ENCODE measurements at regions not wholly inside any gene's neighbourhood (a gene's known extent, or its start where the extent isn't known, plus 50 kb on each side); places are given as distances from the start of the nearest gene placed in this dataset.

- intact Hi-C loops (cut with micrococcal nuclease), result no loop called here
- ChIA-PET POLR2A (no interaction called here), CTCF (no interaction called here)
- ATAC-seq (ENCODE audit: low read depth), result no peak
- Mint-ChIP-seq H3K27me3 (peaks cover 10% of the 10 kb centered on the region), H3K9me3 (peaks cover 6% of the 10 kb centered on the region), H3K4me3 (no peak overlapping the region), H3K27ac (no peak overlapping the region), H3K36me3 (ENCODE audit: low read depth) (no peaks in the 10 kb centered on the region), H3K4me1 (no peaks in the 10 kb centered on the region)
- no peak for TF ChIP-seq CTCF (IDR thresholded peaks at IDR 0.05)
- no peak for DNase-seq
Observed at GRCh38 chr3:127464642-127465041, 125.9 kb downstream of the TPRA1 start.

GRCh38 chr3:127462111-127462655 is 128.3 kb downstream of the TPRA1 start:
- H3K9me3 Mint-ChIP-seq, result no peaks in the 10 kb centered on the region
- H3K4me3 Mint-ChIP-seq, result no peak overlapping the region
- H3K27me3 Mint-ChIP-seq, result peaks cover 30% of the 10 kb centered on the region
- TF ChIP-seq CTCF (IDR thresholded peaks at IDR 0.05), result no peak
- POLR2A ChIA-PET, result no interaction called here
- H3K4me1 Mint-ChIP-seq, result no peaks in the 10 kb centered on the region
- ATAC-seq (ENCODE audit: low read depth) (no peak), DNase-seq (no peak)
- CTCF ChIA-PET, result no interaction called here
- no peaks in the 10 kb centered on the region for H3K36me3 Mint-ChIP-seq (ENCODE audit: low read depth)
- no peak overlapping the region for H3K27ac Mint-ChIP-seq
- intact Hi-C loops (cut with micrococcal nuclease), result no loop called here

- ATAC-seq (ENCODE audit: low read depth) (no peak), DNase-seq (no peak)
- Mint-ChIP-seq H3K36me3 (ENCODE audit: low read depth) (no peaks in the 10 kb centered on the region), H3K27me3 (peaks cover 36% of the 10 kb centered on the region), H3K27ac (no peak overlapping the region), H3K4me1 (no peaks in the 10 kb centered on the region), H3K9me3 (no peaks in the 10 kb centered on the region), H3K4me3 (no peak overlapping the region)
- intact Hi-C loops (cut with micrococcal nuclease), result no loop called here
- TF ChIP-seq CTCF (IDR thresholded peaks at IDR 0.05), result no peak
- ChIA-PET CTCF (no interaction called here), POLR2A (no interaction called here)
Observed at GRCh38 chr3:127461286-127461910, 129.1 kb downstream of the TPRA1 start.

- TF ChIP-seq CTCF (IDR thresholded peaks at IDR 0.05), result no peak
- Mint-ChIP-seq H3K4me3 (no peak overlapping the region), H3K4me1 (peaks cover 4% of the 10 kb centered on the region), H3K27ac (no peak overlapping the region), H3K36me3 (ENCODE audit: low read depth) (no peaks in the 10 kb centered on the region), H3K9me3 (no peaks in the 10 kb centered on the region), H3K27me3 (peaks cover 47% of the 10 kb centered on the region)
- CTCF ChIA-PET, result no interaction called here
- no peak for DNase-seq
- intact Hi-C loops (cut with micrococcal nuclease), result loop anchor here (5.0 kb wide), 1 partner anchor 1328 kb away; no protein-coding TSS in a partner anchor
- ATAC-seq (ENCODE audit: low read depth), result no peak
- POLR2A ChIA-PET, result no interaction called here
Observed at GRCh38 chr3:127459891-127460290, 130.6 kb downstream of the TPRA1 start.

- Mint-ChIP-seq H3K4me1 (peaks cover 4% of the 10 kb centered on the region), H3K36me3 (ENCODE audit: low read depth) (no peaks in the 10 kb centered on the region), H3K9me3 (no peaks in the 10 kb centered on the region), H3K27me3 (peaks cover 52% of the 10 kb centered on the region), H3K4me3 (no peak overlapping the region), H3K27ac (no peak overlapping the region)
- no peak for ATAC-seq (ENCODE audit: low read depth)
- DNase-seq, result no peak
- ChIA-PET POLR2A (no interaction called here), CTCF (no interaction called here)
- no peak for TF ChIP-seq CTCF (IDR thresholded peaks at IDR 0.05)
- intact Hi-C loops (cut with micrococcal nuclease), result loop anchor here (5.0 kb wide), 1 partner anchor 1327 kb away; no protein-coding TSS in a partner anchor
Observed at GRCh38 chr3:127458696-127459604, 131.6 kb downstream of the TPRA1 start.

Data from activated B cell treated with CpG ODN at 0.5 μM for 24 hours (primary cell).